Hepatocyte (in vitro differentiated cells): ENCODE measurements at regions not wholly inside any gene's neighbourhood (a gene's known extent, or its start where the extent isn't known, plus 50 kb on each side); places are given as distances from the start of the nearest gene placed in this dataset.

Experiments used
- DNase-seq: peaks from one replicate; pipeline ENCODE4 v3.0.0-alpha.2; 2016; ENCODE audit warnings: low spot score
- H2AFZ ChIP-seq: fragments of 200-600 bp; sonication (generic); 2 replicates; pipeline ENCODE4 v1.6.0; 2016; ENCODE audit warnings: antibody characterized with exemption, mild to moderate bottlenecking
- H3K27ac ChIP-seq: fragments of 200-600 bp; sonication (generic); 2 replicates; pipeline ENCODE4 v1.5.1; 2016; ENCODE audit warnings: mild to moderate bottlenecking
- H3K27me3 ChIP-seq: fragments of 200-600 bp; sonication (generic); 2 replicates; pipeline ENCODE4 v1.6.1; 2016
- H3K36me3 ChIP-seq: fragments of 200-600 bp; sonication (generic); replicated peaks from 2 replicates; pipeline ENCODE4 v1.5.1; 2016; ENCODE audit warnings: low read depth; ENCODE audit not compliant: insufficient read depth
- H3K4me1 ChIP-seq: fragments of 200-600 bp; sonication (generic); 2 replicates; pipeline ENCODE4 v1.5.1; 2016; ENCODE audit warnings: mild to moderate bottlenecking, moderate library complexity; ENCODE audit not compliant: insufficient read depth
- H3K4me2 ChIP-seq: fragments of 200-600 bp; sonication (generic); 2 replicates; pipeline ENCODE4 v1.6.0; 2016
- H3K4me3 ChIP-seq: fragments of 200-600 bp; sonication (generic); 2 replicates; pipeline ENCODE4 v1.5.1; 2016; ENCODE audit warnings: mild to moderate bottlenecking
- H3K79me2 ChIP-seq: fragments of 200-600 bp; sonication (generic); 2 replicates; pipeline ENCODE4 v1.6.0; 2017; ENCODE audit warnings: mild to moderate bottlenecking
- H3K9me2 ChIP-seq: fragments of 200-600 bp; sonication (generic); replicated peaks from 2 replicates; pipeline ENCODE4 v1.6.0; 2017; ENCODE audit warnings: mild to moderate bottlenecking; ENCODE audit not compliant: insufficient read depth
- H3K9me3 ChIP-seq: fragments of 200-600 bp; sonication (generic); 2 replicates; pipeline ENCODE4 v1.5.1; 2016; ENCODE audit warnings: low read depth, mild to moderate bottlenecking
- H4K20me1 ChIP-seq: fragments of 200-600 bp; sonication (generic); 2 replicates; pipeline ENCODE4 v1.6.0; 2016; ENCODE audit warnings: mild to moderate bottlenecking; ENCODE audit not compliant: insufficient read depth, poor library complexity, severe bottlenecking
- EZH2 ChIP-seq: fragments of 200-600 bp; sonication (generic); IDR thresholded peaks from 2 replicates; pipeline ENCODE4 v1.6.1; 2016; ENCODE audit warnings: antibody characterized with exemption, mild to moderate bottlenecking, borderline replicate concordance
- EZH2phosphoT487 ChIP-seq: fragments of 200-600 bp; sonication (generic); IDR thresholded peaks from one replicate; pipeline ENCODE4 v1.6.1; 2018; ENCODE audit warnings: antibody characterized with exemption, mild to moderate bottlenecking, low read depth, moderate library complexity; ENCODE audit not compliant: unreplicated experiment, severe bottlenecking
- WGBS: methylation state at CpG from one replicate; pipeline ENCODE4 v1.1.6; 2016; ENCODE audit warnings: low lambda C conversion rate; ENCODE audit errors: missing lambda C conversion rate; 5-methylcytosine and 5-hydroxymethylcytosine counted together
- TF ChIP-seq, protein P1 (sequence below): fragments of 200-600 bp; sonication (generic); IDR thresholded peaks from 2 replicates; pipeline ENCODE4 v1.5.1; 2016; ENCODE audit warnings: antibody characterized with exemption, mild to moderate bottlenecking; ENCODE audit not compliant: poor library complexity

DNA sequence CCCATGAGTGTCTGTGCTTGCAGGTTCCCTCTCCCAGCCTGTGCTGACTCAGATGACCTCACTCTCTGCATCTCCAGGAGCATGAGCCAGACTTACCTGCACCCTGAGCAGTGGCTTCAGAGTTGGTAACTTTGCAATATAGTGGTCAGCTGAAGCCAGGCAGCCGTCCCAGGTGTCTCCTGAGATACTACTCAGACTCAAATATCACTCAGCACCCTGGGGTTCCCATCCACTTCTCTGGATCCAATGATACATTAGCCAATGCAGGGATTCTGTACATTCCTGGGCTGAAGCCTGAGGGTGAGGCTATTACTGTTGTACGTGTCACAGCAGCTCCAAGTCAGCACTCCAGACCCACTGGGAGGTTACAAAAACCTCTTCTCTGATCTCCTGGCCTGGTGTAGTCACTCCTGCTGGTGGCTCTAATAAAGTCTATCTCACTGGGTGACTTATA lies 87.8 kb upstream of the TOP3B start:
- WGBS = 46% methylated on average over 2 of the region's 2 CpGs
- Histone ChIP-seq H3K36me3 (no peaks in the 10 kb centered on the region), H3K27ac (no peak overlapping the region), H3K9me2 (no peaks in the 10 kb centered on the region), H3K4me2 (no peak overlapping the region), H3K79me2 (no peaks in the 10 kb centered on the region), H2AFZ (no peak overlapping the region), H3K9me3 (no peaks in the 10 kb centered on the region), H3K4me1 (peaks cover 14% of the 10 kb centered on the region), H4K20me1 (no peaks in the 10 kb centered on the region), H3K27me3 (no peaks in the 10 kb centered on the region), H3K4me3 (no peak overlapping the region)
- no peak for DNase-seq
- TF ChIP-seq EZH2phosphoT487 (no peak), EZH2 (no peak)
- TF ChIP-seq, protein P1, sequence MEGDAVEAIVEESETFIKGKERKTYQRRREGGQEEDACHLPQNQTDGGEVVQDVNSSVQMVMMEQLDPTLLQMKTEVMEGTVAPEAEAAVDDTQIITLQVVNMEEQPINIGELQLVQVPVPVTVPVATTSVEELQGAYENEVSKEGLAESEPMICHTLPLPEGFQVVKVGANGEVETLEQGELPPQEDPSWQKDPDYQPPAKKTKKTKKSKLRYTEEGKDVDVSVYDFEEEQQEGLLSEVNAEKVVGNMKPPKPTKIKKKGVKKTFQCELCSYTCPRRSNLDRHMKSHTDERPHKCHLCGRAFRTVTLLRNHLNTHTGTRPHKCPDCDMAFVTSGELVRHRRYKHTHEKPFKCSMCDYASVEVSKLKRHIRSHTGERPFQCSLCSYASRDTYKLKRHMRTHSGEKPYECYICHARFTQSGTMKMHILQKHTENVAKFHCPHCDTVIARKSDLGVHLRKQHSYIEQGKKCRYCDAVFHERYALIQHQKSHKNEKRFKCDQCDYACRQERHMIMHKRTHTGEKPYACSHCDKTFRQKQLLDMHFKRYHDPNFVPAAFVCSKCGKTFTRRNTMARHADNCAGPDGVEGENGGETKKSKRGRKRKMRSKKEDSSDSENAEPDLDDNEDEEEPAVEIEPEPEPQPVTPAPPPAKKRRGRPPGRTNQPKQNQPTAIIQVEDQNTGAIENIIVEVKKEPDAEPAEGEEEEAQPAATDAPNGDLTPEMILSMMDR = no peak

DNA sequence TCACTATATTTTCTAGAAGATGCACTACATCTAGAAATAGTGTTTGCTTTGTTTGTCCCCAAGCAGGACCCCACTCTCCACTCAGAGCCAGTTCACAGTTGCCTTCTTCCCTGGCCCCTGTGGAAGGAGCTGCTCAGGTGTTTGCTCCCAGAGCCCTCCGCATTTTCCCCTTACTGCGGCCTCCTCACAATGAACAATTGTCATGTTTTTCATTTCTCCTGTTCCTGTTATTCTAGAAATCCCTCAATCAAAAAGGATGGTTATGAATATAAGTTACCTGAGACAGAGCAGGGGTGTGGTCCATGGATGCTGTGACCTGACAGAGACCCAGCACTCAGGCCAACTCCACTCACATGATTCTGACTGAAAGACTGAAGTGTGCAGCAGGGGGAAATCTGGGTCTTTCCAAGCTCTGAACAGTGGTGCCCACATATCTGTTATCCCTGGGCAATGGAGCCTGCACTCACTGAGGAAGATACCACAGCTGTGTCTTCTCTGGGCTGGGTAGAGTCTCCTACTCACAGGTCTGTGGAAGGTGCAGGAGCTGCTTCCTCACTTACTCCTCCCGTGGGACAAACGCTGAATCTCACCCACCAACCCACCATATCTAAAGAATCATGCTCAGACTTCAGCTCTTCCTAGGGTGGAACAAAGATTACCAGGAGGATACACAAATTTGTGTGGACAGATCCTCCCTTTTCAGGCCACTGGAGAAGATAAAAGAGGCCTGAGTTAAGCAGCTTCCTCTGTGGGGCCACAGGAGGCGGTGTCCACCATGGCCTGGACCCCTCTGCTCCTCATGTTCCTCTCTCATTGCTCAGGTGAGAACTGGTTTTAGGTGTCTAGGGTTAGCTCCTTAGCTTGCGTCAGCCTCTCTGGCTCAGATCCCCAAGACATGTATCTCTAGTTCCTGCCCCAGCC lies 87.1 kb upstream of the TOP3B start:
- no peak for DNase-seq
- Histone ChIP-seq H3K79me2 (no peaks in the 10 kb centered on the region), H3K9me3 (no peaks in the 10 kb centered on the region), H2AFZ (no peak overlapping the region), H3K4me1 (peaks cover 7% of the 10 kb centered on the region), H3K4me2 (no peak overlapping the region), H3K36me3 (no peaks in the 10 kb centered on the region), H3K27ac (no peak overlapping the region), H3K9me2 (no peaks in the 10 kb centered on the region), H3K4me3 (no peak overlapping the region), H4K20me1 (no peaks in the 10 kb centered on the region), H3K27me3 (no peaks in the 10 kb centered on the region)
- TF ChIP-seq EZH2 = no peak
- no peak for TF ChIP-seq EZH2phosphoT487
- 83% methylated on average over 6 of the region's 6 CpGs for WGBS

DNA sequence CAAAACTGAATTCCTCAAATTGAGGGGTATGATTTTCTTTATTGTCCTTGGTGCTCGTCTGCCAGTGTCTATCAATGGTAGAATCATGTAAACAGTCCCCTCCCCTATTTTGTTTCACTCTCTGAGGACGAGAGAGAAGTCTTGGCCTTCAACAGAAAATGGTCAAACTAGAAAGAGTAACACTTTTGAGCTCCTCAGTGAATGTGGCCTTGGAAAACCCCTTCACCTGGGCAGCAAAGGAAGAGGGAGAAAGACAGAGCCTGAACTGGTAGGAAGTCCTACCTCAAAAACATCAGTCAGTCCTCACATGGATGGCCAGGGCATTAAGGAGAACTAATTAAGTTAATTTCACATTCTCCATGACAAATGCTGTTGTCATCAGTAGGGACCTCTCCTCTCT lies 86.1 kb upstream of the TOP3B start:
- Histone ChIP-seq H3K9me3 (no peaks in the 10 kb centered on the region), H3K4me2 (no peak overlapping the region), H3K4me1 (no peaks in the 10 kb centered on the region), H3K27ac (no peak overlapping the region), H3K9me2 (no peaks in the 10 kb centered on the region), H3K4me3 (no peak overlapping the region), H3K79me2 (no peaks in the 10 kb centered on the region), H3K27me3 (no peaks in the 10 kb centered on the region), H4K20me1 (no peaks in the 10 kb centered on the region), H2AFZ (no peak overlapping the region), H3K36me3 (no peaks in the 10 kb centered on the region)
- DNase-seq = no peak
- WGBS = 73% methylated on average over 2 of the region's 2 CpGs
- TF ChIP-seq EZH2 (no peak), EZH2phosphoT487 (no peak)
- TF ChIP-seq, protein P1 = no peak

GRCh38 chr22:22068025-22068424 lies 85.4 kb upstream of the TOP3B start:
- 85% methylated on average over 2 of the region's 2 CpGs for WGBS
- Histone ChIP-seq H3K27ac (no peak overlapping the region), H3K9me3 (no peaks in the 10 kb centered on the region), H2AFZ (no peak overlapping the region), H4K20me1 (no peaks in the 10 kb centered on the region), H3K4me1 (no peaks in the 10 kb centered on the region), H3K4me3 (no peak overlapping the region), H3K79me2 (no peaks in the 10 kb centered on the region), H3K36me3 (no peaks in the 10 kb centered on the region), H3K27me3 (no peaks in the 10 kb centered on the region), H3K4me2 (no peak overlapping the region), H3K9me2 (no peaks in the 10 kb centered on the region)
- TF ChIP-seq EZH2 = no peak
- TF ChIP-seq EZH2phosphoT487 = no peak
- TF ChIP-seq, protein P1 = no peak
- no peak for DNase-seq
